PC-9 (cell line): ENCODE measurements at regions not wholly inside any gene's neighbourhood (a gene's known extent, or its start where the extent isn't known, plus 50 kb on each side); places are given as distances from the start of the nearest gene placed in this dataset.

ENCODE experiments used
- BruUV-seq: library from RNA; stranded (reverse); fragments of 400-500 nt; replicated peaks from 2 replicates; lab custom pipeline; 2021; lab: Mats Ljungman, UMichigan
- CTCF ChIA-PET: fragments of 300-600 bp; sonication (Branson Sonifier 250); formaldehyde crosslinking; loops from one replicate; lab custom pipeline; 2022; ENCODE audit warnings: antibody characterized with exemption; lab: Charles Lee
- POLR2A ChIA-PET: fragments of 300-600 bp; sonication (Branson Sonifier 250); formaldehyde crosslinking; loops from one replicate; lab custom pipeline; 2022; ENCODE audit warnings: antibody characterized with exemption; ENCODE audit not compliant: unreplicated experiment; lab: Charles Lee
- DNase-seq, 2 experiments: peaks; one replicate each; pipeline versions ENCODE4 v3.0.0 to v3.0.0-alpha.2; 2015 to 2022; ENCODE audit warnings: mixed read lengths in 1 of 2
- H2AFZ ChIP-seq: fragments of 200-600 bp; sonication (generic); 2 replicates; pipeline ENCODE4 v1.8.1; 2017; ENCODE audit warnings: antibody characterized with exemption
- H3F3A ChIP-seq: fragments of 200-600 bp; sonication (generic); 2 replicates; pipeline ENCODE4 v1.8.1; 2017; ENCODE audit warnings: antibody characterized with exemption, mild to moderate bottlenecking, low read depth; ENCODE audit not compliant: insufficient read depth
- H3K27ac ChIP-seq: fragments of 200-600 bp; sonication (generic); 2 replicates; pipeline ENCODE4 v1.6.1; 2016; ENCODE audit warnings: mixed run types
- H3K27me3 ChIP-seq: fragments of 200-600 bp; sonication (generic); 2 replicates; pipeline ENCODE4 v1.6.1; 2016; ENCODE audit warnings: low read depth, mixed run types; ENCODE audit not compliant: insufficient read depth
- H3K36me3 ChIP-seq: fragments of 200-600 bp; sonication (generic); 2 replicates; pipeline ENCODE4 v1.6.1; 2016; ENCODE audit warnings: low read depth, mixed run types
- H3K4me1 ChIP-seq: fragments of 200-600 bp; sonication (generic); replicated peaks from 2 replicates; pipeline ENCODE4 v1.6.1; 2016; ENCODE audit warnings: mixed run types; ENCODE audit not compliant: insufficient read depth
- H3K4me2 ChIP-seq: fragments of 200-600 bp; sonication (generic); 2 replicates; pipeline ENCODE4 v1.6.1; 2017; ENCODE audit warnings: mixed run types
- H3K4me3 ChIP-seq: fragments of 200-600 bp; sonication (generic); 2 replicates; pipeline ENCODE4 v1.6.1; 2016; ENCODE audit warnings: mixed run types
- H3K79me2 ChIP-seq: fragments of 200-600 bp; sonication (generic); 2 replicates; pipeline ENCODE4 v1.6.1; 2017; ENCODE audit warnings: low read depth, mixed run types
- H3K9me2 ChIP-seq: fragments of 200-600 bp; sonication (generic); 2 replicates; pipeline ENCODE4 v1.8.1; 2017; ENCODE audit warnings: mild to moderate bottlenecking; ENCODE audit not compliant: insufficient read depth
- H3K9me3 ChIP-seq: fragments of 200-600 bp; sonication (generic); 2 replicates; pipeline ENCODE4 v1.8.1; 2016; ENCODE audit warnings: low read depth; ENCODE audit not compliant: insufficient read depth
- H4K20me1 ChIP-seq: fragments of 200-600 bp; sonication (generic); 2 replicates; pipeline ENCODE4 v1.8.1; 2017; ENCODE audit not compliant: insufficient read depth
- CTCF ChIP-seq: fragments of 200-600 bp; sonication (generic); conservative IDR thresholded peaks from 2 replicates; pipeline ENCODE4 v1.6.1; 2017; ENCODE audit warnings: mixed run types, antibody characterized with exemption, mild to moderate bottlenecking, moderate library complexity
- EZH2 ChIP-seq: fragments of 200-600 bp; sonication (generic); IDR thresholded peaks from 2 replicates; pipeline ENCODE4 v1.8.0; 2017; ENCODE audit warnings: antibody characterized with exemption, low read depth
- intact Hi-C: fragments of 100-400 bp; cut with micrococcal nuclease; formaldehyde crosslinking; loops from one replicate; pipeline ENCODE4 v1.10.0; 2022; ENCODE audit not compliant: unreplicated experiment

- no peak for DNase-seq
- CTCF ChIA-PET: no interaction called here
- BruUV-seq: no TSS peak
- POLR2A ChIA-PET: no interaction called here
- Histone ChIP-seq H3K27ac (no peak overlapping the region), H3K4me3 (no peak overlapping the region), H3K36me3 (no peaks in the 10 kb centered on the region), H2AFZ (no peak overlapping the region), H3K4me1 (peaks cover 18% of the 10 kb centered on the region; the same call in 1 of the 2 replicates), H3K27me3 (no peaks in the 10 kb centered on the region), H3K9me2 (no peaks in the 10 kb centered on the region), H3K4me2 (no peak overlapping the region), H3F3A (no peaks in the 10 kb centered on the region), H3K79me2 (no peaks in the 10 kb centered on the region), H4K20me1 (no peaks in the 10 kb centered on the region), H3K9me3 (no peaks in the 10 kb centered on the region)
- TF ChIP-seq CTCF (no peak), EZH2 (no peak)
- intact Hi-C loops: no loop called here
Measured at GRCh38 chr5:175281257-175281656, 162.7 kb downstream of the DRD1 start.

GRCh38 chr5:175279506-175279905 lies 164.5 kb downstream of the DRD1 start:
- H3K79me2 ChIP-seq: no peaks in the 10 kb centered on the region
- H3K9me3 ChIP-seq: no peaks in the 10 kb centered on the region
- BruUV-seq: no TSS peak
- TF ChIP-seq CTCF (no peak), EZH2 (no peak)
- no peaks in the 10 kb centered on the region for H3K9me2 ChIP-seq
- H3K27me3 ChIP-seq: no peaks in the 10 kb centered on the region
- H4K20me1 ChIP-seq: no peaks in the 10 kb centered on the region
- no peak overlapping the region for H3K4me2 ChIP-seq
- no peak overlapping the region for H3K4me3 ChIP-seq
- H3F3A ChIP-seq: no peaks in the 10 kb centered on the region
- intact Hi-C loops: no loop called here
- ChIA-PET CTCF (no interaction called here), POLR2A (no interaction called here)
- H3K4me1 ChIP-seq: peaks cover 7% of the 10 kb centered on the region; the same call in 1 of the 2 replicates
- no peak overlapping the region for H2AFZ ChIP-seq
- no peak for DNase-seq
- no peak overlapping the region for H3K27ac ChIP-seq
- no peaks in the 10 kb centered on the region for H3K36me3 ChIP-seq

GRCh38 chr5:175275748-175276147 lies 168.2 kb downstream of the DRD1 start:
- CTCF ChIA-PET: no interaction called here
- Histone ChIP-seq H3K4me2 (no peak overlapping the region), H3K4me1 (no peaks in the 10 kb centered on the region), H3K79me2 (no peaks in the 10 kb centered on the region), H3K36me3 (no peaks in the 10 kb centered on the region), H3K27me3 (no peaks in the 10 kb centered on the region), H2AFZ (no peak overlapping the region), H4K20me1 (no peaks in the 10 kb centered on the region), H3F3A (no peaks in the 10 kb centered on the region), H3K9me3 (no peaks in the 10 kb centered on the region), H3K4me3 (no peak overlapping the region), H3K9me2 (no peaks in the 10 kb centered on the region), H3K27ac (no peak overlapping the region)
- TF ChIP-seq CTCF (no peak), EZH2 (no peak)
- POLR2A ChIA-PET: no interaction called here
- no TSS peak for BruUV-seq
- DNase-seq: no peak
- intact Hi-C loops: no loop called here
